PC-9 (cell line): ENCODE measurements at regions not wholly inside any gene's neighbourhood (a gene's known extent, or its start where the extent isn't known, plus 50 kb on each side); places are given as distances from the start of the nearest gene placed in this dataset.

ENCODE experiments used
- BruUV-seq: library from RNA; stranded (reverse); fragments of 400-500 nt; replicated peaks from 2 replicates; lab custom pipeline; 2021; lab: Mats Ljungman, UMichigan
- CTCF ChIA-PET: fragments of 300-600 bp; sonication (Branson Sonifier 250); formaldehyde crosslinking; loops from one replicate; lab custom pipeline; 2022; ENCODE audit warnings: antibody characterized with exemption; lab: Charles Lee
- POLR2A ChIA-PET: fragments of 300-600 bp; sonication (Branson Sonifier 250); formaldehyde crosslinking; loops from one replicate; lab custom pipeline; 2022; ENCODE audit warnings: antibody characterized with exemption; ENCODE audit not compliant: unreplicated experiment; lab: Charles Lee
- DNase-seq, 2 experiments: peaks; one replicate each; pipeline versions ENCODE4 v3.0.0 to v3.0.0-alpha.2; 2015 to 2022; ENCODE audit warnings: mixed read lengths in 1 of 2
- H2AFZ ChIP-seq: fragments of 200-600 bp; sonication (generic); 2 replicates; pipeline ENCODE4 v1.8.1; 2017; ENCODE audit warnings: antibody characterized with exemption
- H3F3A ChIP-seq: fragments of 200-600 bp; sonication (generic); 2 replicates; pipeline ENCODE4 v1.8.1; 2017; ENCODE audit warnings: antibody characterized with exemption, mild to moderate bottlenecking, low read depth; ENCODE audit not compliant: insufficient read depth
- H3K27ac ChIP-seq: fragments of 200-600 bp; sonication (generic); 2 replicates; pipeline ENCODE4 v1.6.1; 2016; ENCODE audit warnings: mixed run types
- H3K27me3 ChIP-seq: fragments of 200-600 bp; sonication (generic); 2 replicates; pipeline ENCODE4 v1.6.1; 2016; ENCODE audit warnings: low read depth, mixed run types; ENCODE audit not compliant: insufficient read depth
- H3K36me3 ChIP-seq: fragments of 200-600 bp; sonication (generic); 2 replicates; pipeline ENCODE4 v1.6.1; 2016; ENCODE audit warnings: low read depth, mixed run types
- H3K4me1 ChIP-seq: fragments of 200-600 bp; sonication (generic); replicated peaks from 2 replicates; pipeline ENCODE4 v1.6.1; 2016; ENCODE audit warnings: mixed run types; ENCODE audit not compliant: insufficient read depth
- H3K4me2 ChIP-seq: fragments of 200-600 bp; sonication (generic); 2 replicates; pipeline ENCODE4 v1.6.1; 2017; ENCODE audit warnings: mixed run types
- H3K4me3 ChIP-seq: fragments of 200-600 bp; sonication (generic); 2 replicates; pipeline ENCODE4 v1.6.1; 2016; ENCODE audit warnings: mixed run types
- H3K79me2 ChIP-seq: fragments of 200-600 bp; sonication (generic); 2 replicates; pipeline ENCODE4 v1.6.1; 2017; ENCODE audit warnings: low read depth, mixed run types
- H3K9me2 ChIP-seq: fragments of 200-600 bp; sonication (generic); 2 replicates; pipeline ENCODE4 v1.8.1; 2017; ENCODE audit warnings: mild to moderate bottlenecking; ENCODE audit not compliant: insufficient read depth
- H3K9me3 ChIP-seq: fragments of 200-600 bp; sonication (generic); 2 replicates; pipeline ENCODE4 v1.8.1; 2016; ENCODE audit warnings: low read depth; ENCODE audit not compliant: insufficient read depth
- H4K20me1 ChIP-seq: fragments of 200-600 bp; sonication (generic); 2 replicates; pipeline ENCODE4 v1.8.1; 2017; ENCODE audit not compliant: insufficient read depth
- CTCF ChIP-seq: fragments of 200-600 bp; sonication (generic); conservative IDR thresholded peaks from 2 replicates; pipeline ENCODE4 v1.6.1; 2017; ENCODE audit warnings: mixed run types, antibody characterized with exemption, mild to moderate bottlenecking, moderate library complexity
- EZH2 ChIP-seq: fragments of 200-600 bp; sonication (generic); IDR thresholded peaks from 2 replicates; pipeline ENCODE4 v1.8.0; 2017; ENCODE audit warnings: antibody characterized with exemption, low read depth
- intact Hi-C: fragments of 100-400 bp; cut with micrococcal nuclease; formaldehyde crosslinking; loops from one replicate; pipeline ENCODE4 v1.10.0; 2022; ENCODE audit not compliant: unreplicated experiment

GRCh38 chrX:122934131-122934530 is 249.9 kb upstream of the GRIA3 start:
- no TSS peak for BruUV-seq
- Histone ChIP-seq H3K27ac (no peak overlapping the region), H3K4me1 (no peaks in the 10 kb centered on the region), H2AFZ (no peak overlapping the region), H3K27me3 (no peaks in the 10 kb centered on the region), H3K4me2 (no peak overlapping the region), H3K9me3 (no peaks in the 10 kb centered on the region), H3K9me2 (no peaks in the 10 kb centered on the region), H3F3A (no peaks in the 10 kb centered on the region), H3K4me3 (no peak overlapping the region), H3K79me2 (no peaks in the 10 kb centered on the region), H4K20me1 (no peaks in the 10 kb centered on the region), H3K36me3 (no peaks in the 10 kb centered on the region)
- ChIA-PET POLR2A (no interaction called here), CTCF (no interaction called here)
- TF ChIP-seq CTCF = no peak
- TF ChIP-seq EZH2 = no peak
- DNase-seq = no peak
- intact Hi-C loops = loop anchor here (10.0 kb wide), 1 partner anchor 451 kb away; no protein-coding TSS in a partner anchor

GRCh38 chrX:122940199-122940598 is 243.9 kb upstream of the GRIA3 start:
- DNase-seq = no peak
- Histone ChIP-seq H3K9me3 (no peaks in the 10 kb centered on the region), H3K4me3 (no peak overlapping the region), H3K36me3 (no peaks in the 10 kb centered on the region), H3K27ac (no peak overlapping the region), H3K4me2 (no peak overlapping the region), H4K20me1 (no peaks in the 10 kb centered on the region), H3K79me2 (no peaks in the 10 kb centered on the region), H3K4me1 (no peaks in the 10 kb centered on the region), H3F3A (no peaks in the 10 kb centered on the region), H3K27me3 (no peaks in the 10 kb centered on the region), H3K9me2 (no peaks in the 10 kb centered on the region), H2AFZ (no peak overlapping the region)
- intact Hi-C loops = no loop called here
- BruUV-seq = no TSS peak
- TF ChIP-seq EZH2 (no peak), CTCF (no peak)
- ChIA-PET POLR2A (no interaction called here), CTCF (no interaction called here)

- intact Hi-C loops = no loop called here
- POLR2A ChIA-PET = no interaction called here
- BruUV-seq = no TSS peak
These were observed 242.3 kb upstream of the GRIA3 start for GRCh38 chrX:122941806-122942205.

More at GRCh38 chrX:122941806-122942205, 242.3 kb upstream of the GRIA3 start:
- no peak overlapping the region for H3K4me2 ChIP-seq
- H3K36me3 ChIP-seq = no peaks in the 10 kb centered on the region
- TF ChIP-seq CTCF (no peak), EZH2 (no peak)
- H3K27ac ChIP-seq = no peak overlapping the region
- H2AFZ ChIP-seq = no peak overlapping the region
- no peaks in the 10 kb centered on the region for H3F3A ChIP-seq
- no peaks in the 10 kb centered on the region for H3K27me3 ChIP-seq
- H3K79me2 ChIP-seq = no peaks in the 10 kb centered on the region
- DNase-seq = no peak
- CTCF ChIA-PET = no interaction called here
- H4K20me1 ChIP-seq = no peaks in the 10 kb centered on the region
- no peak overlapping the region for H3K4me3 ChIP-seq
- no peaks in the 10 kb centered on the region for H3K9me2 ChIP-seq
- no peaks in the 10 kb centered on the region for H3K9me3 ChIP-seq
- no peaks in the 10 kb centered on the region for H3K4me1 ChIP-seq
